ENCODE measurements at regions not wholly inside any gene's neighbourhood (a gene's known extent, or its start where the extent isn't known, plus 50 kb on each side); places are given as distances from the start of the nearest gene placed in this dataset.

DNA sequence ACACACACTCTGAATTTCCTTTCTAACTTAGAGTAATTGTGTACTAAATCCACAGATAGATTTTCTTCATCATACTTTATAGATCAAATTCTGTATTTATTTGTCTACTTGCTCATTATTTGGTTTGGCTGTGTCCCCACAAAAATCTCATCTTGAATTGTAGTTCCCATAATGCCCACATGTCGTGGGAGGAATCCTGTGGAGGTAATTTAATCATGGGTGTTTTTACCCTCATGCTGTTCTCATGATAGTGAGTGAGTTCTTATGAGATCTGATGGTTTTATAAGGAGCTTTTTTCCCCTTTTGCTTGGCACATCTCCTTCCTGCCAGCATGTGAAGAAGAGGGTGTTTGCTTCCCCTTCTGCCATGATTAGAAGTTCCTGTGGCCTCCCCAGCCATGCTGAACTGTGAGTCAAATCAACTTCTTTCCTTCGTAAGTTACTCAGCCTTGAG is 198.3 kb upstream of the TGFBR2 start:
- Histone ChIP-seq H3K4me1 (no peaks in the 10 kb centered on the region), H3K27me3 (no peaks in the 10 kb centered on the region), H3K36me3 (no peaks in the 10 kb centered on the region), H3K4me3 (no peak overlapping the region), H3K27ac (no peak overlapping the region), H3K9me3 (peaks cover 0 to 6% (median 0%) of the 10 kb centered on the region in 4 donors)
- intact Hi-C loops (cut with DNase I; ENCODE audit: low total_unique reads), result no loop called here
- 60 to 69% (median 65%) methylated on average over 2 of the region's 2 CpGs for WGBS, 5 donors
- TF ChIP-seq POLR2AphosphoS5 (IDR thresholded peaks at IDR 0.05) (no peak), EP300 (IDR thresholded peaks at IDR 0.05) (no peak), POLR2A (IDR thresholded peaks at IDR 0.05) (no peak)
- TF ChIP-seq, protein P1, sequence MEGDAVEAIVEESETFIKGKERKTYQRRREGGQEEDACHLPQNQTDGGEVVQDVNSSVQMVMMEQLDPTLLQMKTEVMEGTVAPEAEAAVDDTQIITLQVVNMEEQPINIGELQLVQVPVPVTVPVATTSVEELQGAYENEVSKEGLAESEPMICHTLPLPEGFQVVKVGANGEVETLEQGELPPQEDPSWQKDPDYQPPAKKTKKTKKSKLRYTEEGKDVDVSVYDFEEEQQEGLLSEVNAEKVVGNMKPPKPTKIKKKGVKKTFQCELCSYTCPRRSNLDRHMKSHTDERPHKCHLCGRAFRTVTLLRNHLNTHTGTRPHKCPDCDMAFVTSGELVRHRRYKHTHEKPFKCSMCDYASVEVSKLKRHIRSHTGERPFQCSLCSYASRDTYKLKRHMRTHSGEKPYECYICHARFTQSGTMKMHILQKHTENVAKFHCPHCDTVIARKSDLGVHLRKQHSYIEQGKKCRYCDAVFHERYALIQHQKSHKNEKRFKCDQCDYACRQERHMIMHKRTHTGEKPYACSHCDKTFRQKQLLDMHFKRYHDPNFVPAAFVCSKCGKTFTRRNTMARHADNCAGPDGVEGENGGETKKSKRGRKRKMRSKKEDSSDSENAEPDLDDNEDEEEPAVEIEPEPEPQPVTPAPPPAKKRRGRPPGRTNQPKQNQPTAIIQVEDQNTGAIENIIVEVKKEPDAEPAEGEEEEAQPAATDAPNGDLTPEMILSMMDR (IDR thresholded peaks at IDR 0.05), result no peak
- DNase-seq, result no peak

DNA sequence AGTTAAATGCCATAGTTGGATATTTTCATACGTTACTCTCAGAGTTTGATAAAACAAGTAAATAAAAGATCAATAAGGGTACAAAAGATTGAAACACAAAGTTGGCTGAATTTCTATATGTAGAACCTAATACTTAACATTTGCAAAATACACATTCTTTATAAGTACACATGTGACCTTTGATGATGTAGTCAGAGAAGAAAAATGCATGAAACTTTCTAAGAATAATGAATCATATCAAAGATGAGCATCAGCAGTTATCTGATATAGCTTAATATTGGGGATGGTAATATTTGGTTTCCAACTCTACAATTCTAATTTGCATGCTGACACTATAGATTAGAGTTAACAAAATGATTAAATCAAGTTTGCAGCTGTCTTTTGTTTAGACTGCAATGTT is 188.0 kb upstream of the TGFBR2 start:
- TF ChIP-seq, protein P1 (IDR thresholded peaks at IDR 0.05), result no peak
- TF ChIP-seq POLR2AphosphoS5 (IDR thresholded peaks at IDR 0.05), result no peak
- no peak for TF ChIP-seq POLR2A (IDR thresholded peaks at IDR 0.05)
- TF ChIP-seq EP300 (IDR thresholded peaks at IDR 0.05), result no peak
- Histone ChIP-seq H3K27me3 (no peaks in the 10 kb centered on the region), H3K36me3 (no peaks in the 10 kb centered on the region), H3K4me1 (no peaks in the 10 kb centered on the region), H3K9me3 (no peaks in the 10 kb centered on the region), H3K27ac (no peak overlapping the region), H3K4me3 (no peak overlapping the region)
- WGBS, 5 donors, result 48 to 67% (median 60%) methylated on average over 1 of the region's 1 CpG
- intact Hi-C loops (cut with DNase I; ENCODE audit: low total_unique reads), result no loop called here
- DNase-seq, result no peak

DNA sequence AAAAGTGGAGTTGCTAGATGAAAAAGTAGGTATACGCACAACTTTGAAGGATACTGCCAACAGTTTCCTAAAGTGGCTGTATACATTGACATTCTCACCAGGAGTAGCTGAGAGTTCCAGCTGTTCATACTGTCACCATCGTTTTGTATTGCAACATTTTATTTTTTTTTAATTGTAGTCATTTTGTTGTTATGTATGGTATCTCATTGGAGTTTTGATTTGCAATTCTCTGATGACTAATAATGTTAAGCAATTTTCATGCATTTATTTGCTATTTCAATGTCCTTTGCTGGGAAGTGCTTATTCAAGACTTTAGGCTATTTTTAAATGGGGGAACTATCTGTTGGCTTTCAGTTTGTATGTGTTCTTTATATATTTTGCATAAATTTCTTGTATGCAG is 185.1 kb upstream of the TGFBR2 start:
- Histone ChIP-seq H3K27me3 (no peaks in the 10 kb centered on the region), H3K4me3 (no peak overlapping the region), H3K27ac (no peak overlapping the region), H3K9me3 (no peaks in the 10 kb centered on the region), H3K4me1 (peaks cover 0 to 6% (median 2%) of the 10 kb centered on the region in 4 donors), H3K36me3 (no peaks in the 10 kb centered on the region)
- TF ChIP-seq POLR2AphosphoS5 (IDR thresholded peaks at IDR 0.05) (no peak), POLR2A (IDR thresholded peaks at IDR 0.05) (no peak), EP300 (IDR thresholded peaks at IDR 0.05) (no peak)
- TF ChIP-seq, protein P1 (IDR thresholded peaks at IDR 0.05), result no peak
- no peak for DNase-seq
- intact Hi-C loops (cut with DNase I; ENCODE audit: low total_unique reads), result no loop called here
- WGBS, 5 donors, result 72 to 85% (median 78%) methylated on average over 2 of the region's 2 CpGs

DNA sequence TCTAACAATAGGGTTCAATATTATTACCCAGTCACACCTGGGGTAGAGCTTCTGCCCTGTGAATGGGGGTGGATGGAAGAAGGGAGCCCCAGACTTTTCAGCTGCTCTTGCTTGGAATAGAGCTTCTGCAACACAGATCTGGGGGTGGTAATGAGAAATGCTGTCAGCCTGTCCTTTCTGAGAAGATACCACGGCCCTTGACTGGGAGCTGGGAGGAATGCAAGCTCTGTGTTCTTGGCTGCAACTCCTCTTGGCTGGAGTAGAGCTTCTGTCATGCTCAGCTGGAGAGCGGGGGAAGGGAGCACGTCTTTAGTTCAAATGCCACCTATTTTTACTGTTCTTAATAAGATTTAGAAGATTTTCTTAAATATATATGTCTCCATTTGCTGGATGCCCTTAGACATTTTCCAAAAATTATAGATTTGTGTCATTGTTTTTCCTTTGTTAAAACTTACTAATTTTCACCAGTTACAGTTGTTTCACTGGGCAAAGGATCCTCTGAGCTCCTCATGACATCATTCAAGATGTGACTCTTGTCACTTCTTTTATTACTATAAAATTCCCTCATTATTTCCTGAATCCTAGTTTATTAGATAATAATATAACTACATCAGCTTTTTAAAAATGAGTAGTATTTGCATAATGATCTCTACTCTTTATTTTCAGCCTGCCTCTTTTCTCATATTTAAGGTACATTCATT is 180.0 kb upstream of the TGFBR2 start:
- TF ChIP-seq EP300 (IDR thresholded peaks at IDR 0.05), result no peak
- TF ChIP-seq POLR2AphosphoS5 (IDR thresholded peaks at IDR 0.05), result no peak
- no peak for TF ChIP-seq POLR2A (IDR thresholded peaks at IDR 0.05)
- TF ChIP-seq, protein P1 (IDR thresholded peaks at IDR 0.05), result no peak
- H3K27ac ChIP-seq, result peak overlapping the region in 1 of 5 donors; percentile 43
- H3K27me3 ChIP-seq, result no peaks in the 10 kb centered on the region
- intact Hi-C loops (cut with DNase I; ENCODE audit: low total_unique reads), result no loop called here
- 36 to 45% (median 38%) methylated on average over 3 of the region's 3 CpGs for WGBS, 5 donors
- peak in 1 of 2 donors; percentile 60 for DNase-seq
- no peak overlapping the region for H3K4me3 ChIP-seq
- peaks cover 0 to 6% (median 2%) of the 10 kb centered on the region in 4 donors for H3K4me1 ChIP-seq
- H3K9me3 ChIP-seq, result no peaks in the 10 kb centered on the region
- no peaks in the 10 kb centered on the region for H3K36me3 ChIP-seq
